Endothelial cell of umbilical vein (primary cell): ENCODE measurements at regions not wholly inside any gene's neighbourhood (a gene's known extent, or its start where the extent isn't known, plus 50 kb on each side); places are given as distances from the start of the nearest gene placed in this dataset.

Experiments used
- BruUV-seq: library from RNA; stranded (reverse); fragments of 400-500 nt; replicated peaks from 2 replicates; lab custom pipeline; 2021; lab: Mats Ljungman, UMichigan
- CTCF ChIA-PET: fragments of 300-600, 350-600 bp; sonication (Branson Sonifier 250); formaldehyde crosslinking; loops from one replicate; lab custom pipeline; 2021; ENCODE audit warnings: antibody characterized with exemption, inconsistent platforms; lab: Charles Lee
- POLR2A ChIA-PET: fragments of 300-600, 350-600 bp; sonication (Branson Sonifier 250); formaldehyde crosslinking; loops from one replicate; lab custom pipeline; 2021; ENCODE audit warnings: antibody characterized with exemption, inconsistent platforms; lab: Charles Lee
- DNase-seq: peaks from one replicate; pipeline ENCODE4 v3.0.0-alpha.2; 2011; ENCODE audit warnings: low read depth, low spot score
- FAIRE-seq: peaks from 2 replicates; lab custom pipeline; 2011; peaks lifted over from hg19 to GRCh38; lab: Jason Lieb, UNC
- H2AFZ ChIP-seq: 2 replicates; pipeline ENCODE4 v1.6.0; 2012; ENCODE audit warnings: low read depth, low read length, control low read depth, inconsistent platforms
- H3K27ac ChIP-seq: 2 replicates; pipeline ENCODE4 v1.5.1; 2011; ENCODE audit warnings: low read depth, mild to moderate bottlenecking, control low read depth, low read length, moderate library complexity; ENCODE audit not compliant: insufficient read depth
- H3K27me3 ChIP-seq, 2 experiments: 2 replicates each; pipeline versions ENCODE4 v1.6.0 to v1.6.1; 2011; ENCODE audit warnings: low read length in 2 of 2, mixed read lengths in 1 of 2; ENCODE audit not compliant: control insufficient read depth in 2 of 2, insufficient read depth in 2 of 2
- H3K36me3 ChIP-seq, 2 experiments: 2 replicates in 1 of 2; 3 replicates in 1 of 2; pipeline ENCODE4 v1.5.1; 2011; ENCODE audit warnings: low read length in 2 of 2, mild to moderate bottlenecking in 1 of 2, moderate library complexity in 1 of 2; ENCODE audit not compliant: control insufficient read depth in 2 of 2, insufficient read depth in 2 of 2; ENCODE audit errors: extremely low read depth in 1 of 2
- H3K4me1 ChIP-seq: 3 replicates; pipeline ENCODE4 v1.5.1; 2011; ENCODE audit warnings: mild to moderate bottlenecking, low read length; ENCODE audit not compliant: control insufficient read depth, insufficient read depth; ENCODE audit errors: extremely low read depth
- H3K4me2 ChIP-seq: 2 replicates; pipeline ENCODE4 v1.6.1; 2011; ENCODE audit warnings: low read length, control low read depth, mixed read lengths; ENCODE audit not compliant: insufficient read depth
- H3K4me3 ChIP-seq, 3 experiments: fragments of 200-600 bp in 1 of 3; sonication (generic), shearing (Covaris generic) in 1 of 3; replicated peaks in 1 of 3; 2 replicates each; pipeline ENCODE4 v1.5.1; 2011 to 2016; ENCODE audit warnings: control low read depth in 3 of 3, low read length in 3 of 3, mild to moderate bottlenecking in 2 of 3, inconsistent platforms in 1 of 3, low read depth in 1 of 3, moderate library complexity in 1 of 3; ENCODE audit not compliant: insufficient read depth in 1 of 3
- H3K79me2 ChIP-seq: 2 replicates; pipeline ENCODE4 v1.6.0; 2012; ENCODE audit warnings: low read length, inconsistent platforms; ENCODE audit not compliant: control insufficient read depth, insufficient read depth
- H3K9ac ChIP-seq: replicated peaks from 2 replicates; pipeline ENCODE3; 2011; ENCODE audit warnings: low read length, control low read depth; ENCODE audit not compliant: insufficient read depth; ENCODE audit errors: extremely low read depth
- H3K9me1 ChIP-seq: replicated peaks from 3 replicates; pipeline ENCODE4 v1.6.0; 2011; ENCODE audit warnings: mild to moderate bottlenecking, low read length; ENCODE audit not compliant: control insufficient read depth, insufficient read depth; ENCODE audit errors: extremely low read depth
- H3K9me3 ChIP-seq: replicated peaks from 2 replicates; pipeline ENCODE4 v1.5.1; 2012; ENCODE audit warnings: low read length, inconsistent platforms; ENCODE audit not compliant: control insufficient read depth, insufficient read depth
- H4K20me1 ChIP-seq: replicated peaks from 2 replicates; pipeline ENCODE3; 2011; ENCODE audit warnings: mild to moderate bottlenecking, low read length; ENCODE audit not compliant: control insufficient read depth, insufficient read depth; ENCODE audit errors: extremely low read depth
- CTCF ChIP-seq, 2 donors: IDR thresholded peaks; 1 replicate in 1 of 2; 2 replicates in 1 of 2; pipeline ENCODE4 v1.5.1; 2011; ENCODE audit warnings: low read length in 2 of 2, mild to moderate bottlenecking in 2 of 2, moderate library complexity in 2 of 2, control low read depth in 1 of 2, inconsistent platforms in 1 of 2, low read depth in 1 of 2; ENCODE audit not compliant: insufficient read depth in 1 of 2; ENCODE audit errors: extremely low read depth in 1 of 2
- EZH2 ChIP-seq: IDR thresholded peaks from 2 replicates; pipeline ENCODE4 v1.6.1; 2012; ENCODE audit warnings: borderline replicate concordance, low read depth, mild to moderate bottlenecking, moderate library complexity, low read length, inconsistent platforms; ENCODE audit not compliant: severe bottlenecking
- FOS ChIP-seq: IDR thresholded peaks from 2 replicates; pipeline ENCODE4 v1.6.1; 2011; ENCODE audit warnings: mild to moderate bottlenecking, low read length, moderate library complexity, borderline replicate concordance; ENCODE audit not compliant: insufficient read depth
- GATA2 ChIP-seq: IDR thresholded peaks from 2 replicates; pipeline ENCODE4 v1.7.0; 2011; ENCODE audit warnings: low read depth, mild to moderate bottlenecking, moderate library complexity, mixed read lengths, low read length; ENCODE audit not compliant: insufficient read length, insufficient read depth
- JUN ChIP-seq: IDR thresholded peaks from 2 replicates; pipeline ENCODE4 v1.6.1; 2011; ENCODE audit warnings: borderline replicate concordance, low read depth; ENCODE audit not compliant: insufficient read length, insufficient read depth
- MAX ChIP-seq: IDR thresholded peaks from 2 replicates; pipeline ENCODE4 v1.6.1; 2011; ENCODE audit not compliant: insufficient read depth, insufficient read length
- MYC ChIP-seq: IDR thresholded peaks from one replicate; pipeline ENCODE4 v1.6.1; 2011; ENCODE audit warnings: mild to moderate bottlenecking, low read depth, low read length
- POLR2A ChIP-seq: IDR thresholded peaks from 2 replicates; pipeline ENCODE4 v1.6.1; 2012; ENCODE audit warnings: low read depth, mild to moderate bottlenecking, control low read depth, low read length
- POLR2AphosphoS5 ChIP-seq: IDR thresholded peaks from 2 replicates; pipeline ENCODE4 v1.6.1; 2012; ENCODE audit warnings: low read depth, mild to moderate bottlenecking, control low read depth, low read length, moderate library complexity; ENCODE audit not compliant: insufficient read depth
- dilution Hi-C: fragments of 300-500 bp; cut with MboI; formaldehyde crosslinking; loops from one replicate; pipeline ENCODE4 v1.15.0; 2019; ENCODE audit warnings: low sequenced_read_pairs; ENCODE audit not compliant: extremely low pct_ligation_motif_present
- intact Hi-C: fragments of 100-400 bp; cut with micrococcal nuclease; formaldehyde crosslinking; loops from one replicate; pipeline ENCODE4 v1.10.0; 2022

- Histone ChIP-seq H3K9me1 (no peaks in the 10 kb centered on the region), H3K4me1 (no peaks in the 10 kb centered on the region), H3K27ac (no peak overlapping the region), H3K79me2 (no peaks in the 10 kb centered on the region), H4K20me1 (no peaks in the 10 kb centered on the region), H3K36me3 (no peaks in the 10 kb centered on the region), H3K9ac (no peak overlapping the region), H3K27me3 (no peaks in the 10 kb centered on the region), H3K4me2 (no peak overlapping the region), H2AFZ (no peak overlapping the region), H3K9me3 (no peaks in the 10 kb centered on the region), H3K4me3 (no peak overlapping the region)
- ChIA-PET POLR2A (no interaction called here), CTCF (no interaction called here)
- TF ChIP-seq FOS: no peak
- TF ChIP-seq EZH2: no peak
- no peak for TF ChIP-seq MAX
- TF ChIP-seq MYC: no peak
- no peak for TF ChIP-seq JUN
- TF ChIP-seq GATA2: no peak
- no peak for TF ChIP-seq CTCF (IDR thresholded peaks at IDR 0.05; ENCODE audit: extremely low read depth in 1 of 2, insufficient read depth in 1 of 2, low read depth in 1 of 2, low read length in 2 of 2)
- no peak for TF ChIP-seq POLR2A
- no peak for TF ChIP-seq POLR2AphosphoS5
- no peak for FAIRE-seq
- dilution Hi-C loops: no loop called here
- no peak for DNase-seq
- no TSS peak for BruUV-seq
- intact Hi-C loops: no loop called here
Measured at GRCh38 chr16:35308674-35309073, 1849.3 kb downstream of the TP53TG3F start.
